ENCODE measurements at regions not wholly inside any gene's neighbourhood (a gene's known extent, or its start where the extent isn't known, plus 50 kb on each side); places are given as distances from the start of the nearest gene placed in this dataset.

GRCh38 chr11:112453601-112454577 lies 193.2 kb upstream of the PLET1 start:
- TF ChIP-seq E2F6 (IDR thresholded peaks at IDR 0.05) (no peak), CTCF (IDR thresholded peaks at IDR 0.05; ENCODE audit: control extremely low read depth in 1 of 3, insufficient read depth in 1 of 3, low read depth in 1 of 3, low read length in 3 of 3) (peak; percentile 66 to 81 (median 73)), CREB1 (IDR thresholded peaks at IDR 0.05) (no peak), EZH2 (IDR thresholded peaks at IDR 0.05; ENCODE audit: low read depth, low read length, severe bottlenecking) (no peak), HDAC6 (IDR thresholded peaks at IDR 0.05; ENCODE audit: low read depth, low read length) (no peak), EP300 (IDR thresholded peaks at IDR 0.05; ENCODE audit: borderline replicate concordance in 1 of 2, low read depth in 2 of 2, low read length in 2 of 2) (no peak), JUN (IDR thresholded peaks at IDR 0.05; ENCODE audit: low read depth, low read length) (no peak), USF2 (IDR thresholded peaks at IDR 0.05; ENCODE audit: low read length) (no peak), GABPA (IDR thresholded peaks at IDR 0.05; ENCODE audit: borderline replicate concordance, insufficient read depth, low read length) (no peak), GTF2F1 (IDR thresholded peaks at IDR 0.05; ENCODE audit: borderline replicate concordance, low read depth, low read length) (no peak), SP1 (IDR thresholded peaks at IDR 0.05; ENCODE audit: low read depth, low read length) (no peak), RBBP5 (IDR thresholded peaks at IDR 0.05; ENCODE audit: borderline replicate concordance, low read depth, low read length) (no peak), POLR2A (IDR thresholded peaks at IDR 0.05; ENCODE audit: control extremely low read depth in 1 of 2, low read depth in 2 of 2, low read length in 2 of 2) (no peak), CEBPB (IDR thresholded peaks at IDR 0.05; ENCODE audit: low read depth, low read length) (no peak)

Measured in H1 (cell line).